Gastroesophageal sphincter (tissue), 3 donors: ENCODE measurements at regions not wholly inside any gene's neighbourhood (a gene's known extent, or its start where the extent isn't known, plus 50 kb on each side); places are given as distances from the start of the nearest gene placed in this dataset.
"Not testable (repeated sequence)": the region's sequence is repeated elsewhere in the genome, so short reads cannot be mapped to it uniquely, and the experiment has no call there.

Experiments
- EP300 ChIP-seq: sonication (generic); formaldehyde crosslinking; IDR thresholded peaks from one replicate; pipeline ENCODE4 v1.6.1; 2017; ENCODE audit warnings: antibody characterized with exemption, mild to moderate bottlenecking
- POLR2A ChIP-seq, 2 donors: fragments of 450-650 bp; IDR thresholded peaks; one replicate each; pipeline ENCODE4 v1.6.1; 2017; ENCODE audit warnings: antibody characterized with exemption in 2 of 2, mild to moderate bottlenecking in 2 of 2, moderate library complexity in 1 of 2
- POLR2AphosphoS5 ChIP-seq: sonication (generic); formaldehyde crosslinking; IDR thresholded peaks from one replicate; pipeline ENCODE4 v1.6.1; 2017; ENCODE audit warnings: antibody characterized with exemption
- TF ChIP-seq, protein P1 (sequence below), 4 experiments: fragments of 200-600 bp in 2 of 4; fragments of 450-650 bp in 2 of 4; sonication (generic) in 1 of 4; IDR thresholded peaks; one replicate each; pipeline ENCODE4 v1.5.1; 2017 to 2019; ENCODE audit warnings: antibody characterized with exemption in 4 of 4, mild to moderate bottlenecking in 2 of 4, moderate library complexity in 2 of 4

DNA sequence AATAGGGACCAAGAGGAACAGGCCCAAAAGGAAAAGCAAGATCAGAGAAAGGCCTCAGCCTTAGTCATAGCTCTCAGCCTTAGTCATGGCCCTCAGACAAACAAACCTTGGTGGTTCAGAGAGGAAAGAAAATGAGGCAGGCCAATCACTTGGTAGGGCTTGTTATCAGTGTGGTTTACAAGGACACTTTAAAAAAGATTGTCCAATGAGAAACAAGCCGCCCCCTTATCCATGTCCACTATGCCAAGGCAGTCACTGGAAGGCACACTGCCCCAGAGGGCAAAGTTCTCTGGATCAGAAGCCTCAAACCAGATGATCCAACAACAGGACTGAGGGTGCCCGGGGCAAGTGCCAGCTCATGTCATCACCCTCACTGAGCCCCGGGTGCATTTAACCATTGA is 121.0 kb upstream of the CRY1 start:
- not testable (repeated sequence) for TF ChIP-seq POLR2AphosphoS5; POLR2A (IDR thresholded peaks at IDR 0.05); EP300
- TF ChIP-seq, protein P1, sequence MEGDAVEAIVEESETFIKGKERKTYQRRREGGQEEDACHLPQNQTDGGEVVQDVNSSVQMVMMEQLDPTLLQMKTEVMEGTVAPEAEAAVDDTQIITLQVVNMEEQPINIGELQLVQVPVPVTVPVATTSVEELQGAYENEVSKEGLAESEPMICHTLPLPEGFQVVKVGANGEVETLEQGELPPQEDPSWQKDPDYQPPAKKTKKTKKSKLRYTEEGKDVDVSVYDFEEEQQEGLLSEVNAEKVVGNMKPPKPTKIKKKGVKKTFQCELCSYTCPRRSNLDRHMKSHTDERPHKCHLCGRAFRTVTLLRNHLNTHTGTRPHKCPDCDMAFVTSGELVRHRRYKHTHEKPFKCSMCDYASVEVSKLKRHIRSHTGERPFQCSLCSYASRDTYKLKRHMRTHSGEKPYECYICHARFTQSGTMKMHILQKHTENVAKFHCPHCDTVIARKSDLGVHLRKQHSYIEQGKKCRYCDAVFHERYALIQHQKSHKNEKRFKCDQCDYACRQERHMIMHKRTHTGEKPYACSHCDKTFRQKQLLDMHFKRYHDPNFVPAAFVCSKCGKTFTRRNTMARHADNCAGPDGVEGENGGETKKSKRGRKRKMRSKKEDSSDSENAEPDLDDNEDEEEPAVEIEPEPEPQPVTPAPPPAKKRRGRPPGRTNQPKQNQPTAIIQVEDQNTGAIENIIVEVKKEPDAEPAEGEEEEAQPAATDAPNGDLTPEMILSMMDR (IDR thresholded peaks at IDR 0.05): not testable (repeated sequence)
